SK-N-SH treated with all-trans-retinoic acid at 6 μM for 48 hours (cell line): ENCODE measurements at regions not wholly inside any gene's neighbourhood (a gene's known extent, or its start where the extent isn't known, plus 50 kb on each side); places are given as distances from the start of the nearest gene placed in this dataset.

ENCODE experiments used
- ARNTL ChIP-seq: fragments of 450-650 bp; formaldehyde crosslinking; IDR thresholded peaks from 2 replicates; pipeline ENCODE4 v1.5.0; 2020; ENCODE audit warnings: low read depth, mild to moderate bottlenecking, moderate library complexity, borderline replicate concordance
- CSDC2 ChIP-seq: fragments of 250-450 bp; sonication (Bioruptor Pico); IDR thresholded peaks from 2 replicates; pipeline ENCODE4 v1.5.0; 2020; ENCODE audit warnings: mild to moderate bottlenecking, moderate library complexity
- ISL1 ChIP-seq: fragments of 250-450 bp; sonication (Bioruptor Pico); IDR thresholded peaks from 2 replicates; pipeline ENCODE4 v2.1.2; 2022; ENCODE audit warnings: mild to moderate bottlenecking, moderate library complexity
- OSR1 ChIP-seq: fragments of 250-450 bp; sonication (Bioruptor Pico); IDR thresholded peaks from 2 replicates; pipeline ENCODE4 v1.8.0; 2022; ENCODE audit warnings: moderate library complexity, mild to moderate bottlenecking, inconsistent platforms
- RARB ChIP-seq: fragments of 250-450 bp; sonication (Bioruptor Pico); IDR thresholded peaks from 2 replicates; pipeline ENCODE4 v1.8.0; 2021; ENCODE audit warnings: mild to moderate bottlenecking, moderate library complexity
- SNAI2 ChIP-seq: fragments of 250-450 bp; sonication (Bioruptor Pico); IDR thresholded peaks from 2 replicates; pipeline ENCODE4 v1.5.0; 2020; ENCODE audit warnings: mild to moderate bottlenecking, moderate library complexity
- ZC3H10 ChIP-seq: fragments of 250-450 bp; sonication (Bioruptor Pico); IDR thresholded peaks from 2 replicates; pipeline ENCODE4 v1.5.1; 2021; ENCODE audit warnings: mild to moderate bottlenecking, moderate library complexity
- ZFP3 ChIP-seq: fragments of 250-450 bp; sonication (Bioruptor Pico); IDR thresholded peaks from 2 replicates; pipeline ENCODE4 v1.5.0; 2020; ENCODE audit warnings: mild to moderate bottlenecking, moderate library complexity
- ZFP30 ChIP-seq: fragments of 450-650 bp; formaldehyde crosslinking; IDR thresholded peaks from 2 replicates; pipeline ENCODE4 v1.5.0; 2022; ENCODE audit warnings: mild to moderate bottlenecking, moderate library complexity
- ZNF565 ChIP-seq: fragments of 450-650 bp; formaldehyde crosslinking; conservative IDR thresholded peaks from 2 replicates; pipeline ENCODE4 v1.5.0; 2020; ENCODE audit warnings: low read depth, mild to moderate bottlenecking, moderate library complexity
- ZNF8 ChIP-seq: fragments of 450-650 bp; formaldehyde crosslinking; IDR thresholded peaks from 2 replicates; pipeline ENCODE4 v1.5.0; 2020; ENCODE audit warnings: mild to moderate bottlenecking, moderate library complexity
- TF ChIP-seq, protein P1 (sequence below): fragments of 250-450 bp; sonication (Bioruptor Pico); IDR thresholded peaks from 2 replicates; pipeline ENCODE4 v1.8.0; 2020; ENCODE audit warnings: mild to moderate bottlenecking, moderate library complexity, borderline replicate concordance
- TF ChIP-seq, protein P2 (sequence below): fragments of 250-450 bp; sonication (Bioruptor Pico); IDR thresholded peaks from 2 replicates; pipeline ENCODE4 v1.5.1; 2020; ENCODE audit warnings: low read depth, mild to moderate bottlenecking, moderate library complexity

DNA sequence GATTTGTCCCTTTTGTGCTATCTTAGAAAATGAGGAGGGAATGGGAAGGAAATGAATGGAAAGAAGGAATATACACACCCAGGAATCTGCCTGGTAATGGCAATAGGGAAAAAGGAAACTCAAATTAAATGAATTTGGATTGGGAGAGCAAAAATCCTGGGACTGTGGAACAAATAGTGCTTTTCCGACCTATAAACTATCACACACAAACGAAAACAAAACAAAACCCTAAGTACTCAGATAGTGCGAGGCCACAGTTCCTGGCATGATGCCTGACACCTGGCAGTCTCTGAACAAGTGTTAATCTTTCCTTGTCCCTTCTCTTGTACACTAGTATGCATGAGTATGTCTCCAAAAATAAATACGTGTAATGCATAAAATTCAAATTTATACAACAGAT is 319.8 kb upstream of the SPAG17 start:
- TF ChIP-seq SNAI2 (no peak), ARNTL (CRISPR knock-in tag) (no peak), ZFP3 (no peak), OSR1 (CRISPR knock-in tag) (no peak), ZFP30 (no peak), CSDC2 (CRISPR knock-in tag) (no peak), ZNF8 (no peak), ZC3H10 (CRISPR knock-in tag) (no peak), ZNF565 (CRISPR knock-in tag) (no peak), RARB (CRISPR knock-in tag) (no peak), ISL1 (CRISPR knock-in tag) (no peak)
- TF ChIP-seq, protein P1, sequence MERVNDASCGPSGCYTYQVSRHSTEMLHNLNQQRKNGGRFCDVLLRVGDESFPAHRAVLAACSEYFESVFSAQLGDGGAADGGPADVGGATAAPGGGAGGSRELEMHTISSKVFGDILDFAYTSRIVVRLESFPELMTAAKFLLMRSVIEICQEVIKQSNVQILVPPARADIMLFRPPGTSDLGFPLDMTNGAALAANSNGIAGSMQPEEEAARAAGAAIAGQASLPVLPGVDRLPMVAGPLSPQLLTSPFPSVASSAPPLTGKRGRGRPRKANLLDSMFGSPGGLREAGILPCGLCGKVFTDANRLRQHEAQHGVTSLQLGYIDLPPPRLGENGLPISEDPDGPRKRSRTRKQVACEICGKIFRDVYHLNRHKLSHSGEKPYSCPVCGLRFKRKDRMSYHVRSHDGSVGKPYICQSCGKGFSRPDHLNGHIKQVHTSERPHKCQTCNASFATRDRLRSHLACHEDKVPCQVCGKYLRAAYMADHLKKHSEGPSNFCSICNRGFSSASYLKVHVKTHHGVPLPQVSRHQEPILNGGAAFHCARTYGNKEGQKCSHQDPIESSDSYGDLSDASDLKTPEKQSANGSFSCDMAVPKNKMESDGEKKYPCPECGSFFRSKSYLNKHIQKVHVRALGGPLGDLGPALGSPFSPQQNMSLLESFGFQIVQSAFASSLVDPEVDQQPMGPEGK (CRISPR knock-in tag), result no peak
- TF ChIP-seq, protein P2, sequence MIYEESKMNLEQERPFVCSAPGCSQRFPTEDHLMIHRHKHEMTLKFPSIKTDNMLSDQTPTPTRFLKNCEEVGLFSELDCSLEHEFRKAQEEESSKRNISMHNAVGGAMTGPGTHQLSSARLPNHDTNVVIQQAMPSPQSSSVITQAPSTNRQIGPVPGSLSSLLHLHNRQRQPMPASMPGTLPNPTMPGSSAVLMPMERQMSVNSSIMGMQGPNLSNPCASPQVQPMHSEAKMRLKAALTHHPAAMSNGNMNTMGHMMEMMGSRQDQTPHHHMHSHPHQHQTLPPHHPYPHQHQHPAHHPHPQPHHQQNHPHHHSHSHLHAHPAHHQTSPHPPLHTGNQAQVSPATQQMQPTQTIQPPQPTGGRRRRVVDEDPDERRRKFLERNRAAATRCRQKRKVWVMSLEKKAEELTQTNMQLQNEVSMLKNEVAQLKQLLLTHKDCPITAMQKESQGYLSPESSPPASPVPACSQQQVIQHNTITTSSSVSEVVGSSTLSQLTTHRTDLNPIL (CRISPR knock-in tag), result no peak
